ENCODE measurements at regions not wholly inside any gene's neighbourhood (a gene's known extent, or its start where the extent isn't known, plus 50 kb on each side); places are given as distances from the start of the nearest gene placed in this dataset.

DNA sequence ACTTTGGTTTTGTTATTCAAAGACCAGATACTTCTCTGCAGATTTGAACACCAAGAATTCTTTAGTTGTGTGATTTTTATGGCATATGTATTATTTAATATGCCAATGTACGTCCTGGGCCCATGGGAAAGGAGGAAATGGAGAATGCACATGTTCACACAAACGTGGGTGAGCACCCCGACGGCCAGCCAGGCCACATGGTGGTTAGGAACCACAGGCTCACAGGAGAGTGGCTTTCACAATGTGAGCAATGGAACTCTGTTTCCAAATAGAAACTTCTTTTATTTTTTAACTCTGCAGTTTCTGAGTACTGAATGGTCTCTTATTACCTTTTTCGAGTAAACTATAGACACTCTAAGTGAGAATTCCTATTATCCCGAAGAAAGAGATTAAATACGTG is 58.0 kb upstream of the UNC5C start:
- Histone ChIP-seq H3K27ac (ENCODE audit: low read length) (no peak overlapping the region), H3K36me3 (replicated peaks; ENCODE audit: insufficient read depth, low read length) (no peaks in the 10 kb centered on the region), H3K9me3 (replicated peaks; ENCODE audit: insufficient read depth, low read length) (no peaks in the 10 kb centered on the region), H3F3A (ENCODE audit: insufficient read depth, low read length) (no peaks in the 10 kb centered on the region), H2AFZ (ENCODE audit: low read length) (no peak overlapping the region), H3K9me2 (replicated peaks; ENCODE audit: insufficient read depth, low read length) (no peaks in the 10 kb centered on the region), H3K4me2 (ENCODE audit: low read depth, low read length) (no peak overlapping the region), H3K9ac (ENCODE audit: low read length) (no peak overlapping the region), H3K27me3 (replicated peaks; ENCODE audit: insufficient read depth, low read length) (no peaks in the 10 kb centered on the region), H4K20me1 (ENCODE audit: insufficient read depth, low read length) (no peaks in the 10 kb centered on the region), H3K4me1 (ENCODE audit: low read length) (no peaks in the 10 kb centered on the region), H3K79me2 (ENCODE audit: low read length) (no peaks in the 10 kb centered on the region), H3K4me3 (ENCODE audit: low read length) (no peak overlapping the region)
- DNase-seq = no peak
- TF ChIP-seq EZH2phosphoT487 (IDR thresholded peaks at IDR 0.05; ENCODE audit: low read length) (no peak), EZH2 (optimal IDR thresholded peaks at IDR 0.05; ENCODE audit: low read depth, low read length) (no peak)
- TF ChIP-seq, protein P1, sequence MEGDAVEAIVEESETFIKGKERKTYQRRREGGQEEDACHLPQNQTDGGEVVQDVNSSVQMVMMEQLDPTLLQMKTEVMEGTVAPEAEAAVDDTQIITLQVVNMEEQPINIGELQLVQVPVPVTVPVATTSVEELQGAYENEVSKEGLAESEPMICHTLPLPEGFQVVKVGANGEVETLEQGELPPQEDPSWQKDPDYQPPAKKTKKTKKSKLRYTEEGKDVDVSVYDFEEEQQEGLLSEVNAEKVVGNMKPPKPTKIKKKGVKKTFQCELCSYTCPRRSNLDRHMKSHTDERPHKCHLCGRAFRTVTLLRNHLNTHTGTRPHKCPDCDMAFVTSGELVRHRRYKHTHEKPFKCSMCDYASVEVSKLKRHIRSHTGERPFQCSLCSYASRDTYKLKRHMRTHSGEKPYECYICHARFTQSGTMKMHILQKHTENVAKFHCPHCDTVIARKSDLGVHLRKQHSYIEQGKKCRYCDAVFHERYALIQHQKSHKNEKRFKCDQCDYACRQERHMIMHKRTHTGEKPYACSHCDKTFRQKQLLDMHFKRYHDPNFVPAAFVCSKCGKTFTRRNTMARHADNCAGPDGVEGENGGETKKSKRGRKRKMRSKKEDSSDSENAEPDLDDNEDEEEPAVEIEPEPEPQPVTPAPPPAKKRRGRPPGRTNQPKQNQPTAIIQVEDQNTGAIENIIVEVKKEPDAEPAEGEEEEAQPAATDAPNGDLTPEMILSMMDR (IDR thresholded peaks at IDR 0.05; ENCODE audit: low read length) = no peak

DNA sequence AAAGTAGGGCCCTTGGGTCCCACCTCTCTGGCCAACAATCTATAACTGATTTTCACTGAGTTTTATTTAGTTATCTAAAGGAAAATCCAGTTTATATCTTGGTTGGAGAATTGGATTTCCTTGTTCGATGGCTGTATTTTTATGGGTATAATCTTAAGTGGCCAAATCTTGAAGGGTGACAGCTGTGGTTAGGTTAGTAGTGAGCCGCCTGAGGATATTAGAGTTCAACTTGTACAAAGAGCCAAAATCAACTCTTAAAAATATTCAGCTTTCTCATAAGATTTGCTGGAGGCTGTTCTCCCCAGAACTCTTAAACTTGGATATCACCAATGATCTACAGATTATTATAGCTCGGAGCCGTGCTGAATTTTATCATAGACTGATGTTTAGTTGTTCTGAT is 54.6 kb upstream of the UNC5C start:
- DNase-seq = no peak
- H3K9me2 ChIP-seq (replicated peaks; ENCODE audit: insufficient read depth, low read length) = no peaks in the 10 kb centered on the region
- TF ChIP-seq, protein P1 (IDR thresholded peaks at IDR 0.05; ENCODE audit: low read length) = no peak
- TF ChIP-seq EZH2 (optimal IDR thresholded peaks at IDR 0.05; ENCODE audit: low read depth, low read length) (no peak), EZH2phosphoT487 (IDR thresholded peaks at IDR 0.05; ENCODE audit: low read length) (no peak)
- H3K9me3 ChIP-seq (replicated peaks; ENCODE audit: insufficient read depth, low read length) = no peaks in the 10 kb centered on the region
- H3K9ac ChIP-seq (ENCODE audit: low read length) = no peak overlapping the region
- H3K4me3 ChIP-seq (ENCODE audit: low read length) = no peak overlapping the region
- no peak overlapping the region for H3K27ac ChIP-seq (ENCODE audit: low read length)
- no peaks in the 10 kb centered on the region for H3F3A ChIP-seq (ENCODE audit: insufficient read depth, low read length)
- H4K20me1 ChIP-seq (ENCODE audit: insufficient read depth, low read length) = no peaks in the 10 kb centered on the region
- H3K4me1 ChIP-seq (ENCODE audit: low read length) = no peaks in the 10 kb centered on the region
- H3K4me2 ChIP-seq (ENCODE audit: low read depth, low read length) = no peak overlapping the region
- no peak overlapping the region for H2AFZ ChIP-seq (ENCODE audit: low read length)
- no peaks in the 10 kb centered on the region for H3K79me2 ChIP-seq (ENCODE audit: low read length)
- no peaks in the 10 kb centered on the region for H3K36me3 ChIP-seq (replicated peaks; ENCODE audit: insufficient read depth, low read length)
- H3K27me3 ChIP-seq (replicated peaks; ENCODE audit: insufficient read depth, low read length) = no peaks in the 10 kb centered on the region

DNA sequence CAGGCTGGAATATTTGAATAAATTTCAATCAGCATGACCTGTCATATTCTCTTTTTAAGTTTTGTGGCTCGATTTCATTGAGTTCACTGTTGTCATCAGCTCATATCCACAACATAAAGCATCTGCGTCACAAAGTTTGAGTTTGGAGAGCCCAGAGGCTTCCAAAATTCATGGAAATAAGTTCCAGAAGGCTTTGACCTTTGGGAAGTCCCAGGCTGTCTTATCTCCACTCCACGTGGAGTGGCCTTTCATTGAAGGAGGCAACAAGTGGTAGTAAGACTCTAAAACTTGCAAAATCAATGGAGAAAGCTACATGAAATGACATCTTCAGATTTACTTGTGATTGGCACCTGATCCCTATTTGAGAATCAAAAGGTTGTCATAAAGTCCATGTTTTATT is 54.1 kb upstream of the UNC5C start:
- no peaks in the 10 kb centered on the region for H4K20me1 ChIP-seq (ENCODE audit: insufficient read depth, low read length)
- no peaks in the 10 kb centered on the region for H3K9me3 ChIP-seq (replicated peaks; ENCODE audit: insufficient read depth, low read length)
- no peak overlapping the region for H3K9ac ChIP-seq (ENCODE audit: low read length)
- H3K4me3 ChIP-seq (ENCODE audit: low read length) = no peak overlapping the region
- H3K79me2 ChIP-seq (ENCODE audit: low read length) = no peaks in the 10 kb centered on the region
- DNase-seq = no peak
- no peaks in the 10 kb centered on the region for H3K4me1 ChIP-seq (ENCODE audit: low read length)
- no peaks in the 10 kb centered on the region for H3K27me3 ChIP-seq (replicated peaks; ENCODE audit: insufficient read depth, low read length)
- no peaks in the 10 kb centered on the region for H3F3A ChIP-seq (ENCODE audit: insufficient read depth, low read length)
- H3K4me2 ChIP-seq (ENCODE audit: low read depth, low read length) = no peak overlapping the region
- no peak overlapping the region for H2AFZ ChIP-seq (ENCODE audit: low read length)
- no peaks in the 10 kb centered on the region for H3K9me2 ChIP-seq (replicated peaks; ENCODE audit: insufficient read depth, low read length)
- TF ChIP-seq EZH2phosphoT487 (IDR thresholded peaks at IDR 0.05; ENCODE audit: low read length) = no peak
- TF ChIP-seq, protein P1 (IDR thresholded peaks at IDR 0.05; ENCODE audit: low read length) = no peak
- no peak for TF ChIP-seq EZH2 (optimal IDR thresholded peaks at IDR 0.05; ENCODE audit: low read depth, low read length)
- no peak overlapping the region for H3K27ac ChIP-seq (ENCODE audit: low read length)
- H3K36me3 ChIP-seq (replicated peaks; ENCODE audit: insufficient read depth, low read length) = no peaks in the 10 kb centered on the region

Measured in MM.1S (cell line).